ENCODE measurements at regions not wholly inside any gene's neighbourhood (a gene's known extent, or its start where the extent isn't known, plus 50 kb on each side); places are given as distances from the start of the nearest gene placed in this dataset.

GRCh38 chr3:28606283-28606682 is 257.7 kb upstream of the AZI2 start:
- no peak overlapping the region for H3K27ac ChIP-seq (ENCODE audit: low read length)
- CTCF ChIA-PET: no interaction called here
- no peak overlapping the region for H3K4me2 ChIP-seq (ENCODE audit: low read length)
- no peaks in the 10 kb centered on the region for H3K9me2 ChIP-seq (replicated peaks; ENCODE audit: low read length)
- intact Hi-C loops (cut with micrococcal nuclease): no loop called here
- no peak overlapping the region for H3K9ac ChIP-seq (ENCODE audit: low read length)
- H3K9me3 ChIP-seq (ENCODE audit: low read length): no peaks in the 10 kb centered on the region
- H3K4me1 ChIP-seq (ENCODE audit: insufficient read depth, low read length): no peaks in the 10 kb centered on the region
- ATAC-seq (no peak), DNase-seq (no peak)
- no TSS peak for BruUV-seq (replicated peaks)
- H2AFZ ChIP-seq (ENCODE audit: low read length): no peak overlapping the region
- no peaks in the 10 kb centered on the region for H4K20me1 ChIP-seq (ENCODE audit: low read length)
- no peak for TF ChIP-seq EZH2 (IDR thresholded peaks at IDR 0.05; ENCODE audit: low read length, unreplicated experiment)
- TF ChIP-seq EZH2phosphoT487 (IDR thresholded peaks at IDR 0.05; ENCODE audit: borderline replicate concordance, low read length): no peak
- no peak for TF ChIP-seq CTCF (conservative IDR thresholded peaks at IDR 0.05; ENCODE audit: low read depth, low read length)
- H3K27me3 ChIP-seq (ENCODE audit: low read length): peaks cover 48% of the 10 kb centered on the region
- POLR2A ChIA-PET (ENCODE audit: unreplicated experiment): no interaction called here
- no peaks in the 10 kb centered on the region for H3F3A ChIP-seq (ENCODE audit: low read length, unreplicated experiment)
- H3K4me3 ChIP-seq (ENCODE audit: low read length): no peak overlapping the region
- H3K79me2 ChIP-seq (ENCODE audit: low read length): no peaks in the 10 kb centered on the region
- H3K36me3 ChIP-seq (ENCODE audit: low read depth, low read length): no peaks in the 10 kb centered on the region

GRCh38 chr3:28612232-28612631 is 263.6 kb upstream of the AZI2 start:
- DNase-seq (no peak), ATAC-seq (no peak)
- ChIA-PET POLR2A (ENCODE audit: unreplicated experiment) (no interaction called here), CTCF (no interaction called here)
- Histone ChIP-seq H3K27ac (ENCODE audit: low read length) (no peak overlapping the region), H4K20me1 (ENCODE audit: low read length) (no peaks in the 10 kb centered on the region), H3K9me2 (replicated peaks; ENCODE audit: low read length) (no peaks in the 10 kb centered on the region), H3K4me3 (ENCODE audit: low read length) (no peak overlapping the region), H3K9me3 (ENCODE audit: low read length) (no peaks in the 10 kb centered on the region), H3K79me2 (ENCODE audit: low read length) (no peaks in the 10 kb centered on the region), H3K36me3 (ENCODE audit: low read depth, low read length) (no peaks in the 10 kb centered on the region), H2AFZ (ENCODE audit: low read length) (no peak overlapping the region), H3K4me2 (ENCODE audit: low read length) (no peak overlapping the region), H3F3A (ENCODE audit: low read length, unreplicated experiment) (no peaks in the 10 kb centered on the region), H3K27me3 (ENCODE audit: low read length) (peaks cover 15% of the 10 kb centered on the region; the same call in 1 of the 2 replicates), H3K4me1 (ENCODE audit: insufficient read depth, low read length) (no peaks in the 10 kb centered on the region), H3K9ac (ENCODE audit: low read length) (no peak overlapping the region)
- intact Hi-C loops (cut with micrococcal nuclease): no loop called here
- TF ChIP-seq EZH2phosphoT487 (IDR thresholded peaks at IDR 0.05; ENCODE audit: borderline replicate concordance, low read length): no peak
- TF ChIP-seq EZH2 (IDR thresholded peaks at IDR 0.05; ENCODE audit: low read length, unreplicated experiment): no peak
- no peak for TF ChIP-seq CTCF (conservative IDR thresholded peaks at IDR 0.05; ENCODE audit: low read depth, low read length)
- no TSS peak for BruUV-seq (replicated peaks)

- no peaks in the 10 kb centered on the region for H3K4me1 ChIP-seq (ENCODE audit: insufficient read depth, low read length)
- no peak overlapping the region for H3K4me3 ChIP-seq (ENCODE audit: low read length)
- ChIA-PET CTCF (no interaction called here), POLR2A (ENCODE audit: unreplicated experiment) (interaction anchor here (0.6 kb wide), 1 partner anchor 104 kb away, joined by 5 read pairs; no protein-coding TSS in a partner anchor)
- H3F3A ChIP-seq (ENCODE audit: low read length, unreplicated experiment): no peaks in the 10 kb centered on the region
- peaks cover 15% of the 10 kb centered on the region; the same call in 1 of the 2 replicates for H3K27me3 ChIP-seq (ENCODE audit: low read length)
- H3K9ac ChIP-seq (ENCODE audit: low read length): no peak overlapping the region
- H3K36me3 ChIP-seq (ENCODE audit: low read depth, low read length): no peaks in the 10 kb centered on the region
- no peaks in the 10 kb centered on the region for H4K20me1 ChIP-seq (ENCODE audit: low read length)
- BruUV-seq (replicated peaks): no TSS peak
- no peaks in the 10 kb centered on the region for H3K9me3 ChIP-seq (ENCODE audit: low read length)
- no peak overlapping the region for H3K4me2 ChIP-seq (ENCODE audit: low read length)
- no peaks in the 10 kb centered on the region for H3K79me2 ChIP-seq (ENCODE audit: low read length)
- DNase-seq (no peak), ATAC-seq (no peak)
- no peaks in the 10 kb centered on the region for H3K9me2 ChIP-seq (replicated peaks; ENCODE audit: low read length)
- intact Hi-C loops (cut with micrococcal nuclease): no loop called here
- H2AFZ ChIP-seq (ENCODE audit: low read length): no peak overlapping the region
- TF ChIP-seq EZH2 (IDR thresholded peaks at IDR 0.05; ENCODE audit: low read length, unreplicated experiment) (no peak), EZH2phosphoT487 (IDR thresholded peaks at IDR 0.05; ENCODE audit: borderline replicate concordance, low read length) (no peak), CTCF (conservative IDR thresholded peaks at IDR 0.05; ENCODE audit: low read depth, low read length) (no peak)
- H3K27ac ChIP-seq (ENCODE audit: low read length): no peak overlapping the region
Observed at GRCh38 chr3:28613511-28614106, 265.0 kb upstream of the AZI2 start.
